Inferior parietal cortex (tissue), 1 donor: ENCODE measurements at regions not wholly inside any gene's neighbourhood (a gene's known extent, or its start where the extent isn't known, plus 50 kb on each side); places are given as distances from the start of the nearest gene placed in this dataset.
A peak's percentile ranks its signal among the peaks of the same experiment; 100 is the strongest.
"Not testable (repeated sequence)": the region's sequence is repeated elsewhere in the genome, so short reads cannot be mapped to it uniquely, and the experiment has no call there.

Experiments used
- DNase-seq: peaks from one replicate; pipeline ENCODE4 v3.0.0-alpha.2; 2016; ENCODE audit errors: extremely low spot score

- peak; percentile 61 for DNase-seq
Measured at GRCh38 chr3:94336046-94336753, 273.3 kb downstream of the NSUN3 start.

GRCh38 chr3:94345101-94345500 lies 282.2 kb downstream of the NSUN3 start:
- DNase-seq: no peak

DNA sequence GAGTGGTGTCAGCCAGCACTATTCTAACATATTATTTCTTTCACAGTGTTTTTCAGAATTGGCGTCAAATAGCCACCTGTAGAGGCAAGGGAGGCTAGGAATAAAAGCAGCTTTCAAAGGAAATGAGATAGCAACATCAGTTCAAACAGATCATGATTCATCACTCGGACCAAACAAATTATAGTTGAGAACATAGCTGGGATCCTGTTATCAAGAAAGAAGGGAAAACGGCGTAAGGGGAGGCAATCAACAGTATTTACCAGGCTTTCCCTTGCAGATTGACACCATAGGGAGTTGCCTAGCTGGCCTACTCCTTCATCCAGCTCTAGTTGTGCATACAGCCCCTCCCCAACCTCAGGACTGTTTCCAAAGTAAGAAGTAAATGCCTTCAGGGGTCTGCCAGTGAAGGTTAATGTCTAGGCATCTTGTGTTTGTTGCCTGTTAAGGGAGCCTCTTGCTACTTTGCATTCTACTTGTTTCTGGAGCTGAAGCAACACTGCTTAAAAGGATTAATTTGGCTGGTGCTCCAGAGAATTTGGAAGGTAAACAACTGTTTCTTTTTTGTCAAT lies 286.5 kb downstream of the NSUN3 start:
- no peak for DNase-seq

- DNase-seq: no peak
Measured at GRCh38 chr3:94356581-94356980, 293.7 kb downstream of the NSUN3 start.

DNA sequence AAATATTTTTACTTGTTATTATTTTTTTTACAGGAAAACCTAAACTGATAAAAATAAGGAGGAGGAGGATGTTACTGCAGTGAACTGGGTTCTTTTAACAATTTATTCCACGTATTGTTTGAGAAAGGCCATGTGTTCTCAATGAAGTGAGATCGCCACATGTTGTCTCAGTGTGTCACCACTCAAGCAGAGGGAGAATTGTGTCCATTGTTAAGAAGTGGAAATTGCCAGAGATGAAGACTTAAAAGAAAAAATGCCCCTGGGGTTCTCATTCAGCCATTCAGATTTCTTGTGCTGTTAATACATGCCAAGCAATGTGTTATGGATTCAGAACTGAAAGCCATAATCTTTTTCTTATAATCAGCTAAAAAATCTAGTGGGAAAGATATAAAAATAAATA lies 297.1 kb downstream of the NSUN3 start:
- no peak for DNase-seq

DNA sequence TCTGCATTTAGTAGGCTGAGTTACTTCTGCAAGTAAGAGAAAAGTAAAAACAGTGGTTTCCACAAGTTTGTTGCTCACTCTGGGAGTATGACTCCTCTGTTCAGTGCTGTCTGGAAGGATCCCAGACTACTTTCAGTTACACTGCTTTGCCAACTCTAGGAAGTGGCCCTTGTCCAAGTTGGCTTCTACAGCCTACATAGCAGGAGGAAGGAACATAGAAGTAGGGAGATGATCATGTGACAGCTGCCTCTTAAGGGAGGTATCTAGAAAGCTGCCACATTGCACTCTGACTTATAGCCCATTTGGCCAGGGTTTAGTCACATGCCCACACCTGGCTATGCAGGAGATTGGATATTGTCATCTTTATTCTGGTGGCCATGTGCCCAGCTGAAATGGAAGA lies 298.1 kb downstream of the NSUN3 start:
- DNase-seq: peak; percentile 45

DNA sequence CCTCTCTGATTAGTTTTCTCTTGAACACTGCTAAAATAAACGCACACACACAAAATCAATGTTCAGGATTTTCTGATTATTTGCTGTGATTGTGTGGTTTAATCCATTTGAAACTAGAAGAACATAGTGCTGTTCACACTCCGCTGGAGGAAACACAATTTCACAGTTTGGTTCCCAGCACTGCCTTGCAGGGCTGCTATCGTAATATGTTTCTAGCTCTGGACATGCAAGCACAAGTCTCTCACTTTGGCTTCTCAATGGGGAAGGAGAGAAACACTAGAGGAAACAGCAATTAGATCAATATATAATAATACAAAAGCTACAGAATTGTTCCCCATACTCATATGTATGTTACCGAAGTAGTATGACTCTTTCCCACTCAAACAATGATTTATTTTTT lies 299.5 kb downstream of the NSUN3 start:
- no peak for DNase-seq

- no peak for DNase-seq
Measured at GRCh38 chr3:94365006-94365405, 302.1 kb downstream of the NSUN3 start.

DNA sequence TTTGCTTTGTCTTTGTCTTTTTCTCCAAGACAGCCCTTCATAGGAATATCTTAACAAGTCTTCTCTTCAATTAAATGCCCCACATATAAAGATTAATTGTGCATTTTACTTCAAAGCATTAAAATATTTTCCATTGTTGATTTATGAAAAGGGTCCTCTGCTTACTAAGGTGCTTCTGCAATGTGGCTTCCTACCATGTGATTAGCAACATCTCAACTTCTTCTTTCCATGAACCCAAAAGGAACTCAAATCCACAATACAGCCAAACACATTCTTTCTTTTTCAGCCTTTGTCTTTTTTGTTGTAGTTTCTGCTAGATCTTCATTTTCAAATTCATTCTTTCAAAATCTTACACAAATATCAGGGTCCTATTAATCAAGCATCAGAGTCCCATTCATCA lies 309.2 kb downstream of the NSUN3 start:
- DNase-seq: no peak

- no peak for DNase-seq
Measured at GRCh38 chr3:94373456-94373855, 310.6 kb downstream of the NSUN3 start.

GRCh38 chr3:94374439-94375161 lies 311.7 kb downstream of the NSUN3 start:
- no peak for DNase-seq

DNA sequence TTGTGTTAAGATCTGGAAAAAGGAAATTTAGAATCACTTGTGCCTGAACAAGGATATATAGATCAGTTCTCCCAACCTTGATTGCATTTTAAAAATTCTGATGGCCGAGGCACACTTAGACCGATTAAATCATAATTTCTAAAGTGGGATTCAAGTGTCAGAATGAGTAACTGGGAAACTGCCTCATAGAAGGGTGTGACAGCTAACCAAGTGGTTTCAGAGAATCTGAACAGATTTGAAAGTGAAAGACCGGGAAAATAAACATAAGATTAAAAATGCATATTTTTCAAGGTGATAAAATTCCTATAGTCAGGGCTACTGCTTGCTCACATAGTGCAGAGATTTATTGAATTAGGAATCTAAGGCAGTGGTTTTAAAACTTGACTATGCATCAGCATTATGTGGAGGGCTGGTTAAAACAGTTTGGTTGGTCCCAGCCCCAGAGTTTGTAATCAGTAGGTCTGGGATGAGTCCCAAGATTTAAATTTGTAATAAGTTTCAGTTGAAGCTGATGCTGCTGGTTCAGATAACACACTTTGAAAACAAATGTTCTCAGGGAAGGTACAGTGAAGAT lies 314.3 kb downstream of the NSUN3 start:
- not testable (repeated sequence) for DNase-seq

DNA sequence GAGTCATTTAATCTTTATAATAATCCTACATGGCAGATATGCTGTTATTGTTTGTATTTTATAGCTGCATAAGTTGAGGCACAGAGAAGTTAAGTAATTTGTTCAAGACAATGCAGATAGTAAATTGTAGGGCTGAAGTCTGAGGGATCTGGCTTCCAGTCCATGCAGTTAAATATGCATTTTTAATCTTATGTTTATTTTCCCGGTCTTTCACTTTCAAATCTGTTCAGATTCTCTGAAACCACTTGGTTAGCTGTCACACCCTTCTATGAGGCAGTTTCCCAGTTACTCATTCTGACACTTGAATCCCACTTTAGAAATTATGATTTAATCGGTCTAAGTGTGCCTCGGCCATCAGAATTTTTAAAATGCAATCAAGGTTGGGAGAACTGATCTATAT lies 315.0 kb downstream of the NSUN3 start:
- DNase-seq: not testable (repeated sequence)

- DNase-seq: no peak
Measured at GRCh38 chr3:94378322-94378721, 315.5 kb downstream of the NSUN3 start.

DNA sequence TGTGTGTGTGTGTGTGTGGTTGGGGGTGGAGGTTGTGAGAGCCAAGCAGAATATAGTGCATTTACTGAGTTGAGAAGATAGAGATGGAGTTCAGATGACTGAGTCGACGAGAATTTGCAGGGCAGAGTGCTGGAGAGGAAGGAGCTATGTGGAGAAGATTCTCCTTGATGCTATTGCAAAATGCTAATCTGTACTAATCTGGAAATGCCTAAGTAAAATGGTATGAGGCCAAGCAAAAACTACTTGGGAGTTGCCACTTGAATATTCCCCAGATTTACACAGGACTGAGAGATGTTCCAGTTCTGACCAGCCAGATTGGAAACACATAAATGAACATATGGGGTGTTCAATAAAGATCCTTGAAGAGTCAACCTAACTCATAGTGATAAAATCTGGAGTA lies 316.4 kb downstream of the NSUN3 start:
- no peak for DNase-seq

DNA sequence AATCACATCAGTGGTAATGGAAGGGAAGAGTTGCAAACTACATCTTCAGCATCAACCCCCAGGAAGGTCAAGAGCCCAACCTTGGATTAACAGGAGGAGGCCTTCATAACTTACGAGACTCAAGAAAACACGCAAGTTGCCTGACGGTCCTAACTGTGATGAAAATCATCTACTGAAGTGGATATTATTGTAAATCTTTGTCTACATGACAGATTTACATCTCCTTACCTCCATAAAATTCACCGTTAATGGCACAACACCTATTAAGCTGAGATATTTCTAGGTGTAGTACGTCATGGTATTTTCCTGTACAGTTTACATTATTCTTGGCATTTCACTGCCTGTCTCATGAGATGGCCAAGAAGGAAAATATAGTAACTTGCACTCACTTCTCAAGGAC lies 332.0 kb downstream of the NSUN3 start:
- DNase-seq: no peak

GRCh38 chr3:94395851-94396250 lies 333.0 kb downstream of the NSUN3 start:
- no peak for DNase-seq

DNA sequence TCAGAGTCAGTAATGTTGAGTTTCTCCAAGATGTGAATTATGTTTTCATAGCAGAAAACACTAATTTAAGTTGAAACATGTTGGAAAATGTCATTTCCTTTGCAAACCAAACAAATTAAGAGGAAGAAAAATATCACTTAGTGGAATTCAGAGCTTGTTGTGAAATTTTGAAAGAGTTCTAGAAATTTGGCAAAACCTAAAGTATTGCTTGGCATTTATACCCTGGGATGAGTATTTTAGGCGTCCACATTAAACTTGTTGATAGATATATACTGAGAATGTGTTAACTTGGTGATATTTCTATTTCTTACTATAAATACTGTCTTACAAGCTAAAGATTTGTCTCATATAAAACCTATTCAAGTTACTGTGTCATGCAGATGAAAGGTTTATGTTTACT lies 335.2 kb downstream of the NSUN3 start:
- DNase-seq: no peak

- no peak for DNase-seq
Measured at GRCh38 chr3:94401466-94401865, 338.6 kb downstream of the NSUN3 start.

- no peak for DNase-seq
Measured at GRCh38 chr3:94402126-94402525, 339.3 kb downstream of the NSUN3 start.

DNA sequence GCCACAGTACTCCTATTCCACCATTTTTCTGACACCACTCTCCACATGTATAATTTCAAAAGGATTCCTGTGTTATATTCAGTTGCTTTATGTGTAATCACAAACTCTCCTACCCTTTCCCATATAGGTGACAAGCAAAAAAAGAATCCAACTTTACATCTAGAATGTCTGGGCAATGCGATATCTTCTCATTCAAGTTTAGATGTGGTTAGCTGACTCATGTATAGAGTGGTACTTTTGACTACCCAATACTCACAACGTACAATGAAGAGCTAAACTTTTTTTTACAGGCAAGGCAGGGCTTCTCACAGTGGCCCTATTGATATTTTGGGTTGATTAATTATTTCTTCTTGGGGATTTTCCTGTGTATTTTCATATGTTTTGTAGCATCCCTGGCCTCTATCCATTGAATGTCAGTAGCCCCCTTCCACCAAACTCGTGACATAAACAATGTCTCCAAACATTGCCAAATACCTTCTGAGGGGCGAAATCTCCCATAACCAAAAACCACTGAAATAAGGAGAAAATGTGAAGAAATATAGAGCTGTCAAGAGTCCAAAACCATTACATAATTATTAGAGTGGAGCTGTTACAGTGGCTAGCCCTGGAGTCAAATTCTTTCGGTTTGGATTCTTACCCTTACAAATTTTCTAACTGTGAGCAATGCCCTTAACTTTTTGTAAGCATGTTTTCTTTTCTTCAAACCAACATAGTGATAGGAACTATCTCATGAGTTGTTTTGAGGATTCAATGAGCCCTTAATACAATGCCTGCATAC lies 342.6 kb downstream of the NSUN3 start:
- DNase-seq: no peak

GRCh38 chr3:94406595-94406994 lies 343.7 kb downstream of the NSUN3 start:
- no peak for DNase-seq
